PC-3 (cell line): ENCODE measurements at regions not wholly inside any gene's neighbourhood (a gene's known extent, or its start where the extent isn't known, plus 50 kb on each side); places are given as distances from the start of the nearest gene placed in this dataset.

ENCODE experiments used
- CTCF ChIP-seq: fragments of 300-600 bp; sonication (generic); conservative IDR thresholded peaks from 2 replicates; pipeline ENCODE4 v1.5.1; 2017; ENCODE audit warnings: antibody characterized with exemption, low read depth, mild to moderate bottlenecking, low read length
- EZH2 ChIP-seq: fragments of 300-600 bp; sonication (generic); IDR thresholded peaks from one replicate; pipeline ENCODE4 v1.6.1; 2017; ENCODE audit warnings: antibody characterized with exemption, mild to moderate bottlenecking, low read length; ENCODE audit not compliant: unreplicated experiment

GRCh38 chr6:106785298-106785697 is 155.9 kb downstream of the QRSL1 start:
- TF ChIP-seq CTCF: no peak
- TF ChIP-seq EZH2: no peak
